GM12892 (cell line): ENCODE measurements at regions not wholly inside any gene's neighbourhood (a gene's known extent, or its start where the extent isn't known, plus 50 kb on each side); places are given as distances from the start of the nearest gene placed in this dataset.
"Not testable (repeated sequence)": the region's sequence is repeated elsewhere in the genome, so short reads cannot be mapped to it uniquely, and the experiment has no call there.

Source experiments
- DNase-seq: peaks from one replicate; pipeline ENCODE4 v3.0.0; 2011; ENCODE audit not compliant: insufficient read length
- FAIRE-seq: peaks from 2 replicates; lab custom pipeline; 2011; peaks lifted over from hg19 to GRCh38; lab: Jason Lieb, UNC
- POLR2A ChIP-seq: IDR thresholded peaks from 2 replicates; pipeline ENCODE4 v1.6.1; 2011; ENCODE audit warnings: low read depth, low read length, control low read depth
- POLR2AphosphoS5 ChIP-seq: IDR thresholded peaks from 2 replicates; pipeline ENCODE4 v1.6.1; 2011; ENCODE audit warnings: low read depth, low read length, control low read depth
- TAF1 ChIP-seq: IDR thresholded peaks from 2 replicates; pipeline ENCODE4 v1.6.1; 2011; ENCODE audit warnings: low read depth, mild to moderate bottlenecking, control low read depth, low read length, borderline replicate concordance

DNA sequence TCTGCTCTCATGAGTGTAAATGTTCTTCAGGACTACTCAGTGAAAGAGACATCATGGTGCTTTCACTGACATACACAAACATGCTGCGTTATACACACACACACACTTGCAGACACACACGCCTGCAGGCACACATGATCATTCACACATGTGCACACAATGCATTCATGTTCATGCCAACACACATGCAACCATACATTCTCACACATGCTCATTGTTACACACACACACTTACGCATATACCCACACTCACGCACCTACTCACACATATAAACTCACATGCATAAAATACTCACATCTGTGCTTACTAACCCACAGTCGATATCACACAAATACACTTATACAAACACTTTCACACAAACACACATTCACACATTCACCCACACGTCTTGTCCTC, 241.6 kb downstream of the LMX1A start:
- TF ChIP-seq TAF1, result no peak
- TF ChIP-seq POLR2A, result no peak
- no peak for TF ChIP-seq POLR2AphosphoS5
- FAIRE-seq (no peak), DNase-seq (no peak)

DNA sequence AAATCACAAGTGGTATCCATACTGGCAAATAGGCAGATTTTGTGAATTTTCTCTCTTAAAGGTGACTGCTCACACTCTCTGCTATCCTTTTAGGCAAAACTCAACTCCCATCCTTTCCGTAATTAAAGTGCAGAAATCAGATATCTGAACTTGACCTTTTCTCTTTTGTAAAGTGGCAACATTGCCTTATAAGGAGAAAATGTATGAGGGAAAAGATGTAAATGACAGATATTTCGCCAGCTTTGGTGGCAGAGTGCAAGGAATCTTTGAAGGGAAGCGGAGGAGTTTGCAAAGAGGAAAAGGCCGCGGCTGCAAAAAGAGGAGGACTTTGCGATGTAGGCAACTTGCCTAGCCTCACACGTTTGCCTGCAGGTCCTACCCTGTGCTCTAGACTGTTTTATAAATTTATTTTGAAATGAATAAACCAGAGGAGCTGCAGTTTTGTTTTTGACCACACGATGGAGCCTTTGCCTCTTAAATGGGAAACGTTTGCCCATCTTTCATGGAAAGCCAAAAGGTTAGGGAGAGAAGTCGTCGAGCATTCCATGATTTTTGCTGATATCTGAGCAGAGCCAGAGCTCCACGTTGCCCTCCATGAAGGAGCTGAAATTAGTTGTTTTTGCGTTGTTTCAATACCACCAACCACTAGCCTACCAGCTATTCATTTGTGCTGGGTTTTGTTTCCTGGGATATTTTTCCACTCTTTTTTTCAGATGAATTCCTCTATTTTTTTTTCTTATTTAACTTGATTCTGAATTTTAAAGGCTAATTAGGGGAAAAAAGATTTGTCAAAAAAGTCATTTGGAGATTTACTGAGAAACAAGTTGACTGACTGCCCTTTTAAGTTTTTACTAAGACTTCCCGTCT, 242.3 kb downstream of the LMX1A start:
- DNase-seq (no peak), FAIRE-seq (peak; percentile 67)
- no peak for TF ChIP-seq POLR2A
- no peak for TF ChIP-seq POLR2AphosphoS5
- no peak for TF ChIP-seq TAF1

DNA sequence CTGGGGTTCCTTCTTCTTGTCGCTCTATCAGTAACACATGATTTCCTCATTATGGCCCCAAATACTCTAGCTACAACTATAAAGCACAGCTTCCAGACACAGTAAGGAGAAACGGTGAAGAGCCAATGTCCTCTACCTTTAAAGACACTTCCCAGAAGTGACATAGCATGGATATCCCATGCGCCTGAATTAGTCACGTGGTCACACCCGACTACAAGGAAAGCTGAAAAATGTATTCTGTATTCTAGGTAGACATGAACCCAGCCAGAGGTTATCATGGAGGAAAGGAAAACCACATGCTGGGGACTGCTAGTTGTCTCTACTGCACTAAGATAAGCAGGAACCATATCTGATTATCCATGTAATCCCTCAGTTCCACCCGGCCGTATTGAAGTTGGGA, 244.3 kb downstream of the LMX1A start:
- FAIRE-seq (no peak), DNase-seq (no peak)
- TF ChIP-seq POLR2A (no peak), TAF1 (no peak), POLR2AphosphoS5 (no peak)

DNA sequence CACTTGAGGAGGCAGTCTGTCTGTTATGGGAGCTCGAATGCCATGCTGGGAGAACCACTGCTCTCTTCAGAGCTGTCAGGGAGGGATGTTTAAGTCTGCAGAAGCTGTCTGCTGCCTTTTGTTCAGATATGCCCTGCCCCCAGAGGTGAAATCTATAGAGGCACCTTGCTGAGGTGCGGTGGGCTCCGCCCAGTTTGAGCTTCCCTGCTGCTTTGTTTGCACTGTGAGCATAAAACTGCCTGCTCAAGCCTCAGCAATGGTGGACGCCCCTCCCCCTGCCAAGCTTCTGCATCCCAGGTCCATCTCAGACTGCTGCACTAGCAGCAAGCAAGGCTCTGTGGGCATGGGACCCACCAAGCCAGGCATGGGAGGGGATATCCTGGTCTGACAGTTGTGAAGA, 247.5 kb downstream of the LMX1A start:
- DNase-seq (no peak), FAIRE-seq (no peak)
- TF ChIP-seq POLR2A (no peak), POLR2AphosphoS5 (no peak), TAF1 (no peak)

DNA sequence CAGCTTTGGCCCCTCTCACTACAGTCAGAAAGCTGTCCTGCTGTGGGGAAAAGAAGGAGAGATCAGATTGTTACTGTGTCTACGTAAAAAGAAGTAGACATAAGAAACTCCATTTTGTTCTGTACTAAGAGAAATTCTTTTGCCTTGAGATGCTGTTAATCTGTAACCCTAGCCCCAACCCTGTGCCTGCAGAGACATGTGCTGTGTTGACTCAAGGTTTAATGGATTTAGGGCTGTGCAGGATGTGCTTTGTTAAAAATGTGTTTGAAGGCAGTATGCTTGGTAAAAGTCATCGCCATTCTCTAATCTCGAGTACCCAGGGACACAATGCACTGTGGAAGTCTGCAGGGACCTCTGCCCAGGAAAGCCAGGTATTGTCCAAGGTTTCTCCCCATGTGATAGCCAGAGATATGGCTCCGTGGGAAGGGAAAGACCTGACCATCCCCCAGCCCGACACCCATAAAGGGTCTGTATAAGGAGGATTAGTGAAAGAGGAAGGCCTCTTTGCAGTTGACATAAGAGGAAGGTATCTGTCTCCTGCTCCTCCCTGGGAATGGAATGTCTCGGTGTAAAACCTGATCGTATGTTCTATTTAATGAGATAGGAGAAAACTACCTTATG, 263.9 kb downstream of the LMX1A start:
- FAIRE-seq, DNase-seq: not testable (repeated sequence)

DNA sequence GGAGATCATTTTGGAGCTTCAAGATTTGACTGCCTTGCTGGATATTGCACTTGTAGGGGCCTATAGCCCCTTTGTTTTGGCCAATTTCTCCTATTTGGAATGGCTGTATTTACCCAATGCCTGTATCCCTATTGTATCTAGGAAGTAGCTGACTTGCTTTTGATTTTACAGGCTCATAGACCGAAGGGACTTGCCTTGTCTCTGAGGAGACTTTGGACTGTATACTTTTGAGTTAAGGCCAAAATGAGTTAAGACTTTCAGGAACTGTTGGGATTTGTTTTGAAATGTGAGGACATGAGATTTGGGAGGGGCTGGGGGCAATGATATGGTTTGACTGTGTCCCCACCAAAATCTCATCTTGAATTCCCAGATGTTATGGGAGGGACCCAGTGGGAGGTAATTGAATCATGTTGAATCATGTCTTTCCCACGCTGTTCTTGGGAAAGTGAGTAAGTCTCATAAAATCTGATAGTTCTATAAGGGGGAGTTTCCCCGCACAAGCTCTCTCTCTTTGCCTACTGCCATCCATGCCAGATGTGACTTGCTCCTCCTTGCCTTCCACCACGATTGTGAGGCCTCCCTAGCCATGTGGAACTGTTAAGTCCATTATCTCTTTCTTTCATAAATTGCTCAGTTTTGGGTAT, 276.1 kb downstream of the LMX1A start:
- TF ChIP-seq TAF1, result no peak
- TF ChIP-seq POLR2A, result no peak
- TF ChIP-seq POLR2AphosphoS5, result no peak
- FAIRE-seq, result no peak
- no peak for DNase-seq

DNA sequence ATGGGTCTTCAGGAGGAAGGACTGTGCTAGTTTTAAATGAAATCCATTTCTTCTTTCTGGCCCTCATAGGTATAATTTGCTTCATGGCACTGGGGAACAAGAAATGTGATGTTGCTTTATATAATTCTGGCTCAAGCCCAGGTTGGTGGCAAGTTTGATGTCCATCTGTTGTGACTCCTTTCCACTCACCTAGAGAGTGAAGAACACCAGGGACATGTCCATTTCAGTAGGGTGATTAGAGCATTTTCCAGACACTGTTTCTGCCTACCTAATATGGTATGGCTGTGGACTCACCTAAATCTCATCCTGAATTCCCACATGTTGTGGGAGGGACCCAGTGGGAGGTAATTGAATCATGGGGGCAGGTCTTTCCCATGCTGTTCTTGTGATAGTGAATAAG, 278.1 kb downstream of the LMX1A start:
- DNase-seq (no peak), FAIRE-seq (no peak)
- TF ChIP-seq POLR2AphosphoS5 (no peak), POLR2A (no peak), TAF1 (no peak)

DNA sequence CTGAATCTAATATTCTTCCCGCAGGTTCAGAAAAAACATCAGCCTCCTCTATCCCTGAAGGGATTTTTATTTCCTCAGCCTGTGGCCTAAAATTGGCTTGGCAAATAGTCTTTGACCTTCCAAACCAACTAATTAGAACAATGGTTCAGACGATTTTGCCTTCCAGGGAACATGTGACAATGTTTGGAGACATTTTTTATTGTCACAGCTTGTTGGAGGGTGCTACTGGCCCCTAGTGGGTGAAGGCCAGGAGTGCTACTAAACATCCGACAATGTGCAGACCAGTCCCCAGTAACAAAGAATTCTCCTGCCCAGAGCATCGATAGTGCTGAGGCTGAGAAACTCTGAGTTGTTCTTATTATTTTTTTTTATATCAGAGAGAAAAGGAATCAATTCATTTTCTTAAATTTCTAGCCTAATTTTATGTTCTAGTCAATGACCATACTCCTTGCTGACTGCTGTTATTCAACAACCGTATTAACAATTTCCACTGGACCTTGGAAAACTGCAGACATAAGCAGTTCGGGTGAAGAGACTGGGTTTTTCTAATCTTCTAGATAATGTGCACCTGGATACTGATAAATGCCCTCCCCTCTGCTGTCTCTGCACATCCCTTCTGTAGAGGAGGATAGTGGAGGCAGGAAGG, 280.7 kb downstream of the LMX1A start:
- no peak for DNase-seq
- FAIRE-seq, result no peak
- TF ChIP-seq POLR2AphosphoS5 (no peak), TAF1 (no peak), POLR2A (no peak)

DNA sequence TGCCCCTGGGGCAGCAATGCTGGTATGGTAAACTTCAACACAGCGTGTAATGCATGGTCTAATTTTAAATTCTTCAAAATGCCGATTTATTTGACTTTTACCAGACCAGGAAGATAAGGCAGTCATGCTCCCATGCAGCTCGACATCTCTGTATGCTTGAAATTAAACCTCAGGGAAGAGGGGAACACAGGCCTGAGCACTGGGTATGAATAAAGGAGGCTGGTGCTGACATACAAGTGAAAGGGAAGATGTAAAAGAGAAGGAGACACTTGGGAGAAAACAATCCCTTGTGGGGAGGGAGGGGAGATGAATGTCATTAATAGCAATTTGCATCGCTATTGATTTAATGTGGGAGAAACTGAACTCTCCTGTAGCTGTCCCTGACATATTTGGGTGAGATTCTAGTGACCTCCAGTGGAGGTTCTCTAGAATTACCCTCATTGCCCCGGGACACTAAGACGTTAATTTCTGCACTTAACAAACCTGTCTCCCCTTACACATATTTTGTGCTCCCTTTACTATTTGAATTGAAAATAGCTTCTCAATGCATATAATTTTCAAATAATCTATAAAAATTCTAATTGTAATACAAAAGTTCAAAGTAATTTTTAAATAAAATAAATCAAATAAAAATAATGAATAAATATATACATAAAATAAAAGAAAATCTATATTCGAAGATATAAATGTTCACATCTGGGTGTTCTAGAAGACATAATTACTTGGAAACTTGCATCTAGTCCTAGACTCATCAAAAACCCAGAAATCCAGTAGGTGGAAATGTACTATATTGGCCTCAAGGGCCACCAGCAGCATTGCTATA, 283.1 kb downstream of the LMX1A start:
- FAIRE-seq, result peak; percentile 65
- no peak for DNase-seq
- TF ChIP-seq POLR2A, result no peak
- TF ChIP-seq POLR2AphosphoS5, result no peak
- no peak for TF ChIP-seq TAF1

DNA sequence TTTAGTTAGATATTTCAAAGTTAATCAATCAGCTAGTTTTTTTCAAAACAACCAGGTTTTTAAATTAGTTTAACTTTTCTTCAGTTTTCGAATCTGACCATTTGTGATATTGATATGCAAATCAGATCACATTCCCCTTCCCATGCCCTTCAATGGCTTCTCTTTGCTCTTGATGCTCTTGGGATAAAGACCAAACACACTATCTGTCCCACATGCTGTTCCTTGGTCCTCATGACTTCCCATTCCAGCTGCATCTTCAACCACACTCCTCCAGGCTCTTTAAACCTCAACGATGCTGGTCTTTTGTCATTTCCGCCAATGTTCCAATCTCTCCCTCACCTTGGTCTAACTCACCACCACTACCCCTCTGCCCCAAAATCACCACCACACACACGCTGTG, 285.8 kb downstream of the LMX1A start:
- DNase-seq, result no peak
- no peak for FAIRE-seq
- no peak for TF ChIP-seq TAF1
- no peak for TF ChIP-seq POLR2A
- TF ChIP-seq POLR2AphosphoS5, result no peak

DNA sequence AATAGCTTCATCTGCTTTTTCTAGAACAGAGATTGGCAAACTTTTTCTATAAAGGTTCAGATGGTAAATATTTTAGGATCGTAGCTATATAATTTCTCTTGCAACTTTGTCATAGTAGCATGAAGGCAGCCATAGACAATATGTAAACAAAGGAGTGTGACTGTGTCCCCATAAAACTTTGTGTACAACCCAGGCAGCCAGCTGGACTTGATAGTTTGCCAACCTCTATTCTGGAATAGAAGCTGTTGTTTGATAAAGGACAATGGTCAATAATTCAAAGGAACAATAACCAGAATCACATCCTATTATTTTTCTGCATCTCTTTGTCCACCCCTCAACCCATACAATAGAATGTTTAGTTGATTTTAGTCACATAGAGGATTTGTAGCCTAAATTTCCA, 286.7 kb downstream of the LMX1A start:
- TF ChIP-seq TAF1 (no peak), POLR2AphosphoS5 (no peak), POLR2A (no peak)
- no peak for DNase-seq

More for the DNA sequence above, 286.7 kb downstream of the LMX1A start:
- no peak for FAIRE-seq
